ENCODE measurements at regions not wholly inside any gene's neighbourhood (a gene's known extent, or its start where the extent isn't known, plus 50 kb on each side); places are given as distances from the start of the nearest gene placed in this dataset.

DNA sequence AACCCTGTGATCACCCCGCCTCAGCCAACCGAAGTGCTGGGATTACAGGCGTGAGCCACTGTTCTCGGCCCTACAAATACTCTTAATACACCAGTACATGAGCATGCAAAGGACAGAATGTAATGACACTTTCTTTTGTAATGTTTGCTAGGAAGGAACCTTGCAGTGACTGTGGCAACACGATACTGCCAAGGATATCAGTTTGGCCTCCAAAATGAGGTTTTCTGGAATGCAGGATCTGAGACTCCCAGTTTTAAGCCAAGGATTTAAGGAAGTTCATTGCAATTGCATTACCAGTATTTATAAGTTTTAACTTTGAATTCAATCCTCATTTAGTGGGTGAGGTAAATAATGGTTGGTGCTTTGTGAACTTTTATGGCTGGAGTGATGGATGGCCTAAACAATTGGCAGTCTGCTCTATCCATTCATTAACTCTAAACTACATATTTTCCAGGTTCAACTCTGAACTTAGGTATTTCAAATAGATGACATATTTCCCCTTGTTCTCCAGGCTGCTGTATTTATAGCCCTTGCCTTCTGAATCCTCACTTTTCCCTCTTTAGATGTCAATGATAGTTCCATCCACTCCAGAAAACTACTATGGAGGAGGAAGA lies 330.3 kb downstream of the C11orf87 start:
- no peak for DNase-seq

DNA sequence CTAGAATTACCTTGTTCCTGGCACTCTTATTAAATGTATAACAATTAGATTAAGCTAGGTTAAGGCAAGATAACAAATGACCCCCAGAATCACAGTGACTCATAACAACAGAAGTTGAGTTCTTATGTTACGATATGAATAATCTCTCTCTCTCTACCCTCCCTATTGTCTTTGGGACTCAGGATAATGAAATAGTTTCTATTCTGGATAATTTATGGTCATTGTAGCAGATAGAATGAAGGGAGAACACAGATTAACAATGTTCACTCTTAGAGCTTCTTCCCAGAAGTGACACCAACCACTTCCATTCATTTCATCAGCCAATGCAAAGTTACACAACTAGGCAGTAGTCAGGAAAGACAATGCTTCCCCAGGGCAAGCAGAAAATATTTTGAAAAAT lies 334.5 kb downstream of the C11orf87 start:
- no peak for DNase-seq

DNA sequence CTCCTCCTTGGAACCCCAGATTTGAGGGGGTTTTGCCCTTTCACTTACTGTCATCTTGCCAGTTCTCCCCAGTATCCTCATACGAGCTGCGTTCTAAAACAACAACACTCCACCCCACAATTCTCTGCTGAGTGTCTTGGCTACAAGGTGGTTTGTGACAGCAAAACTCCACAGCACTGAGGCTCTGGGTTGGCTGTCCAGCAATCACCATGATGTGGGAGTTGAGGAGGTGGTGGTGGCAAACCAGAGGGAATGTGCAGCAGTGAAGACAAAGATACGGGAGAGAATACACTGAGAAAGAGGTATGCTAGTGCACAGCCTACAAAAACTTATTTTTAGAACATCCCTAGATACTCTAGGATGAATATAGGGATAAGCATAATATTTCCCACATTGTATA lies 335.0 kb downstream of the C11orf87 start:
- DNase-seq: no peak

DNA sequence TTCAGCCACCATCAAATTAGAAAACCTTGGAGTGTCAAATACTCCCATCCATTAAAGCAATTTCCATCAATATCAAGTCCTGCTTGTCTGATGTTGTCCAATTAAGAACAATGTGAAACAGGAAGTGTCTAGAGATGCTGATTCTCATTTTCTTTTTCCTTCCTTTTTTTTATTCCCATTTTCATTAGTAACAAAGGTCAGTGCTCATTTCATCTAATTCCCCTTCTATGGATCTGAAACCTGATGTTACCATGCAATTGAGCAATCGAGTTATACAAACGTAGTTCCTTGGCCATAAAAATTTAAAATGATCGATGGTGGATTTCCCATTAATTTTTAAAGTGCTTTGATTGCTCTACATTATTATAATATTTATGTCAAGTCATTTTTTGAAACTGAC lies 330.6 kb upstream of the ZC3H12C start:
- DNase-seq: no peak

DNA sequence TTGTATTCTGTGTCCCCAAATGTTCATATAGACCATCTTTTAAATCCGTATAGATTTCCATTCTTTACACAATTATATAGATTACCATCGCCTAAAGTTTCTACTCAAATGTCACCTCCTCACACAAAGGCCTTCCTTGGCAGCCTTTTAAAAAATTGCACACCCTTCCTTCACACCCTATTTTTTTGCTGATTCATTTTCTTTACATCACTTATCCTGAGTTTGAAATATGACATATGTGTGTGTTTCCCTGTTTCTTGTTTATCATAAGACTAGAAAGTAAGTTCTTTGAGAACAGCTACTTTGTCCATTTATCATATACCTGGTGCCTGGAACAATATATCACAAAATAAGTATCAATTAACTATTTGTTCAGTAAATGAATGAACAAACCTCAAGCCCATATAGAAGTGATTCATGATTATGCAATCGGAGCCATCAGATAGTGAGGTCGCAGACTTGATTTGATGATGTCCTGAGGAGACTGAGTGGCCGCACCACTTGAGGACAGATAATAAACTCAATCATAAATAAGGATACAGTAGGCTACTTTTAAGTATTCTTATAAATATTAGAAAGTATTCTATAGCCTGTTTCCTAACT lies 327.4 kb upstream of the ZC3H12C start:
- DNase-seq: no peak

DNA sequence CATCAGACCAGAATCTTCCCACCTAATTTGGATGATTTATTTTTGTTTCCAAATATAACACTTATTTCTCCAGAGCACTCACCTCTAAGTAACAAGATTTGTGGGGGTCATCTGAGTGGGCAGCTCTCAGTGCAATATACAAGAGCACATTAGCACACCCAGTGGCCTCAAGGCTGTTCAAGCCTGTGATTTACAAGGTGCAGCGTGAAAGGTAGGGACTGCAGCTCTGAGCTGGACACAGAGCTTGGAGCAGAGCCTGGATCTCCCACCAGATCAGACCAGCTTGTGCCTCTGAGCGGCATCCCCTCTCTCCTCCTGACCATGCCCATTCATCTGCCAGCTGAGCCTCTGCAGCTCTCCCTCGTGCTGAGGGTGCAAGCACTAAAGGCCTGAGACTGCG lies 323.3 kb upstream of the ZC3H12C start:
- DNase-seq: no peak

DNA sequence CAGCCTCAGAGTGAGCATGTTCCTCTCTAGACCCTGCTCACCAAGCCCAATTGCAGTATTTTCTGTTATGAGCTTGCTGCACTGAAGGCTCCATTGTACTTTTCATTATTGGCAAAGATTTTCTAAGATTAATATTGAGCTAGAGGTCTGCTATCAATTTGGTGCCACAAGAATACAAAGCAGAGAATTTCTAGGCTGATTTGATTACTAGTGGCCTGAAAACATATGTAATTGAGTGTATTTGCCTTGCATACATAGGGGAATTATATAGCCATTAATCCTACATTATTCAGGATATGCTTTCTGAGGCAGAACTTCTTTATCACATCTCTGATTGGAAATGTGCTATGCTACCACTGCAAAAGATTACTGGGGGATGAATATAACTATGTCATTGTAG lies 322.9 kb upstream of the ZC3H12C start:
- no peak for DNase-seq

DNA sequence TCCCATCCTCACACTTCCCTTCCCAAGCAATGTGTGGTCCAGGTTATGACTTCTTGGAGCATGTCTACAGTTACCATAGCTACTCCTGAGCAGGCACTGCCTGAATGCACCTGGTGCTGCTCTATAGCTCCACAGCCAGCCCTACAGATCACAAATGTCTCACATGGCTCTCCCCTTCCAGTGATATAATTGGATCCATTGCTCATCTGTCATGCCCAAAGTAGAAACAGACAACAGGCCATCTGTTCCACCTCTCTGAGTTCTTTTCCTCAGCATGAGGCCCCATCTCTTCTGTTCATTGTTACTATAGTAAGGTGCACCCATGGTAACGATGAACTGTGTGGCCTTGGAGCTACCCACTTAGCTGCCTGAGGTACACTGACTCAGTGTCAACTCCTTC lies 320.3 kb upstream of the ZC3H12C start:
- DNase-seq: no peak

DNA sequence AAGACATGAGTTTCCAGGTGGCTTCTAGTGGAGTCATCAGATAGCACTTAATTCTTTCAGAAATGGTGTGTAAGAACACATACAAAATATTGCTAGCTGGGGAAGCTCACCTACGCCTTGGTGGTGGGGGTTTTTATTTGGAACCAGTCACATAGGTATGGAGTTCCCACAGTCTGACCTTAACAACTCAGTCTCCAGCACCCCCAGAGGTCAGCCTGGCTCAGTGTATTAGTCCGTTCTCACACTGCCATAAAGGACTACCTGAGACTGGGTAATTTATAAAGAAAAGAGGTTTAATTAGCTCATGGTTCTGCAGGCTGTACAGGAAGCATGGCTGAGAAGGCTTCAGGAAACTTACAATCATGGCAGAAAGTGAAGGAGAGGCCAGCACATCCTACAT lies 317.5 kb upstream of the ZC3H12C start:
- DNase-seq: no peak

DNA sequence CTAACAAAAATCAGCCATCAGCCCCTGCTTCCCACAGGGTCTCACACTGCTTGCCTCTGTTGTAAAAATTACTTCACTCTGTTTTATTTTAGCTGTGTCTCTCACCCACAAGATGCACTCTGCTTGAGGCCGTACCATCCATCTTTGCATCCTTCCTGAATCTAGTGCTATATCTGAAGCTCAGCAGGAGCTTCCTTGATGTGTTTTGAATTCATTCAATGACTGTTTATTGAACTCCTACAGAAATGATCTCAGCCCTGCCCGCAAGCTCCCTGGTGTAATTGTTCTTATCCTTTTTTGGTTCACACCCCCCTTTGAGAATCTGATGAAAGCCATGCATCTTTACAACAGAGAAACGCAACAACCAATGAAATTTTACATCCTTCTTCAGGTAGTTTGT lies 310.2 kb upstream of the ZC3H12C start:
- no peak for DNase-seq

DNA sequence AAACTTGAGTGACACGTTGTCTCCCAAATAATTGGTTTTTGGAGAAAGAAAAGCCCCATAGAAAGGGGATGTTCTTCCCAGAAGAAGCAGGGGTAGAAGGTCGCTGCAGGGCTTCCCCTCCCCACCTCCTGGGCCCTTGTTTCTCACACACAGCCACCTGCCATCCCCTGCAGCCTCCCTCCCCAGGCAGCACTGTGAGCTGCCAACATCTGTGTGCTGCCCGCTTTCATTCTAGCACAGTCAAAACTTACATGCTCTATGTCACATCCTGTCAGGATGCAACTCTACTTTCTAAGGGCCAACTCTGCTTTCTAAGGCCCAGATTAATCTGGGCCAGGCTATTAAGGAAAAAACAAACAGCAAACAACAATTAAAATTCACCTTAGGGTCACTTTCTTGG lies 309.4 kb upstream of the ZC3H12C start:
- DNase-seq: no peak

DNA sequence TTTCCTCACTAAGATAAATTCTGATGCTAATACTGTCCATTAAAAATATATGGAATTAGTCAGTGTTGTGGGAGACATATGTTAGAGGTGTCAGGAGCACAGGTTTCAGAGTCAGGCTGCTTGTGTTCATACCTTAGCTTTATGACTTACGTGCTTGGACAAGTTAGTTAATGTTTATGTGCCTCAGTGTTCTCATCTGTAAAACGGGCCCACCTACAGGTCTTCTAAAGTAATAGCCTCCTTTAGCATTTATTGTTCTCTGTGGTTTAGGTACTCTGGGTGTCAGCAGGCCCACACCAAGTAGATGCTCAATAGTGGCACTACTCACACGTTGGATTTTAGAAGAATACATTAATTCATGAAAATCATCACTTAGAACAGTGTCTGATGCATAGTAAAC lies 308.7 kb upstream of the ZC3H12C start:
- no peak for DNase-seq

DNA sequence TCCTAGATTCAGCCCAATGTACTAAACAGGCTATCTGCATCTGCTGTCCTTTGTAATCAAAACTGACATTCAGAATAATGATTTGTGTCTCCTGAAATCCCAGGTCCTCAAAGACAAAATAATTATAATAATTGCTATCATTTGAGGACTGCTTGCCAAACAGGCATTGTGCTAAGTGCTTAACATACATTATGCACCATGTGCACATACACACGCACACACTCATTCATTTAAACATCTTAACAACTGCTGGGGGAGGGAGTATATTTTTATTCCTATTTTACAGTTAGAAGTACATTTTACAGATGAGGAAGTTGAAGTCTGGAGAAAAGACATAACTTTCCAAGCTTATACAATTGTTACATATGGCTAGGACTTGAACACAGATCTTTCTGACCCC lies 308.0 kb upstream of the ZC3H12C start:
- no peak for DNase-seq

DNA sequence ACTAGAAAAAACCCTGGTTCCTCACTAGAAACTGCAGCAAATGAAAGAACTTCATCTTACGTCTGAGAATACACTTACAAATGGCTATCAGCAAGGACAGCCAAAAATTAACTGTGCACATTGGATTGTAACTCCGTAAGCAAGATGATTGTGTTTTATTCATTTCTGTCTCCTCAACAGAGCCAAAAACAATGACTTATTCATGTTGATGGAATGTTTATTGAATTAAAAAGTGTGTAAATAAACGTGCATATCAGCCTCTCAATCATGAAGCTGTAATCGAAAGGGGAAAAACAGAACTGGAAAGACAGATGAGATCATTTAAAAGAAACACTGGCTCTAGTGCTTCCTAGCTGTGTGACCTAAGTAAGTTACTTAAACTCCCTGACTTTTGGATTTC lies 307.5 kb upstream of the ZC3H12C start:
- DNase-seq: no peak

DNA sequence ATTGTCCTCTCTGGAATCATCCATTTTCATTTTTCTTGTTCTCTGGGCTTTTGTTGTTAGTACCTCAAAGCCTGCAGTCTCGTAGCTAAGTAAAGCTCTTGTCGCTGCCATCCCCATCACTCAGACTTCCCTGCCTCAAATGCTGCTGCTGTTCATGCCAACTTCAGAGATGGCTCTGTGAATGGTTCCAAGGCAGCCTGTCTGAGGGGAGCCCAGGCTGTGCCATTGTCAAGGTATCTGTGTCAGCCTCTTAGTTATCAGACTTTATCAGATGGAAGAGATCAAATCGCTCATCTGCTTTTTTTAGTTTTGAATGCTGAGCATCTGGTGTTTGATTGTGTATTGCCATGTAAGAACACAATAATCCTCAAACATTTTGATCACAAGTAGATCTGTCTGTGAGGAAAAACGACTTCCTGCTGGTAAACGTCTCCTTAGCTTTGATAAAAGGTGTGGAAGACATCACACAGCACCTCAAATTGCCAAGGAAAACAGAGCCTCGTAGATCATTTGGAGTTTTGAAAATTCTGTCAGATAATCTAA lies 304.2 kb upstream of the ZC3H12C start:
- DNase-seq: no peak

DNA sequence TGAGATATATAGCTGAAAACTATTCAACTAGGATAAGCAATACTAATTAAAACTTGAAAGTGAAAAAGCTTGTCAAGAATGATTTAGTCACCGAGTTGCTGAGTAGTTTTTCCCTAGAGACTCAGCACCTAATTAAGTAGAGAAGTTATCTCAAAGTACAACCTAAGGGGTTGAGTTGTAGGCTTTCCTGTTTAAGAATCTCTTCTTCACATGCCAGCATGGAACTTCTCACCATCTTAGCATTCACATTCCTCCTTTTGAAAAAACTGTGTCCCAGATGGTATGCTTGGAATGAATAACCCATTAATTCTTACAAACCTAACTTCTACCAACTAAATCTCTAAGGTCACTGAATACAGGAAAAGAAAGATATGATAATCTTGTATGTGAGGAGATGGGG lies 303.3 kb upstream of the ZC3H12C start:
- no peak for DNase-seq

DNA sequence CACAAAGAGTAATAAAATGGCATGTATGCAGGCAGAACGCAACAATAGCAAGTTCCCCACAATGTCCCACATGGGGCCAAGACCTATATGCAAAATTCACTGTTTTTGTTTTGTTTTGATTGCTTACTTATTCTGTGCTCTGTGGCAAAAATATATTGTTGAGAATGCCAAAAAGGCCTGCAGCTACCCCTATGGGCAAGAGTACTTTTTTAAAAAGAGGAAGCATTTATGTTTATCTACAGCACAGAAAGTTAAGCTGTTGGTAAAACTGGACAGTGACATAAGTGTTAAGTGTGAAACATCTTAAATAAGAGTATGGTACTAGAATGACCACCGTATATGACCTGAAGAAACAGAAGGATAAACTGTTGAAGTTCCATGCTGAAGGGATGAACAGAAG lies 301.9 kb upstream of the ZC3H12C start:
- DNase-seq: no peak

DNA sequence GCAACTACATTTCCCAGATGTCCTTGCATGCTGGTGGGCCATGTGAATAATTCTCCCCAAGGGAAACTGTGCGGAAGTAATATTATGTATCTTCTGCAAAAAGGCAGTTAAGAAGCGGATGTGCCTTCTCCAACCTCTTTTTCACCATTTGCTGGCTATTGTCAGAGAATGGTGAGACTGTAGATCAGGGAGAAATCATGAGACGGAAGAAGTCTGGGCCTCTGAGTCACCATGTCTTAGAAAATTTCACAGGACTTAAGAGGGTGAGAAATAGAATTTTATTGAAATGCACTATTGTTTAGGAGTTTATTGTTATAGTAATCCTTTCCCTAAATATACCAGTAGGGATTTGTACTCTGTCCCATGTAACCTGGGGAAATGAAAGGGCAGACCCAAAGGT lies 298.7 kb upstream of the ZC3H12C start:
- DNase-seq: no peak

DNA sequence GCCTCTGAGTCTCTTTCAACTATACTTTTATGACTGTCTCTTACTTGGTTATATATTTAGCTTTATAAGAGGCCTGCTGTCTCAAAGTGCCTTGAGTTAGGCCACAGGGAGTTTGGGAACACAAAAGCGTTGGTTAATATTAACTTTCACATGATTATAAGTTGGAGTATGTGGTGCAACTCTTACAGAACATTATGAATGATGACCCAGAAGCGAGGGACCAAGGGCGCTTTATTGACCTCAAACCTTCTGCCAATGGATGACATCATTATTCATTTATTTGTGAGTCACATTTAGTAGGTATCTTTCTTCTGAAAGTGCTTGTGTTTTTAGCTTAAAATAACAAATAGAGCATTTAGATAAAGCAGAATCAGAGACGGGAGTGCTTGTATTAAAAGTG lies 298.0 kb upstream of the ZC3H12C start:
- DNase-seq: no peak

DNA sequence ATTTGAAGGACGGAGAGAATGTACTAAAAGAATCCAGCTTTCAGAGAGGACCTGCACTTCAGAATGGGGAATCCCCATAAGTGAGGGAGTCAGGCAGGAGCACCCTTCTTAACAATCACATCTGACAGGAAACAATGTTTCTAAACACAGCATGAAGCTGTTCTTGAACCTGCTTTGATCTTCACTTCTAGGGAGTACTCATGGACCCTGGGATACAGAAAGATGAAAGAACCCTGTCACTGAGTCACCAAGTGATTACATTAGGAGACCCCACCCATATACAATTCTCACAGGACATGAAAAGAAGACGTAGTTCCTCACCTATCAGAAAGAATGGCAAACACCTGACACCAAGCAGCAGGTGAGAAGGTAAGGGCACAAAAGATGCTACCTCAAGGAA lies 296.9 kb upstream of the ZC3H12C start:
- DNase-seq: no peak

DNA sequence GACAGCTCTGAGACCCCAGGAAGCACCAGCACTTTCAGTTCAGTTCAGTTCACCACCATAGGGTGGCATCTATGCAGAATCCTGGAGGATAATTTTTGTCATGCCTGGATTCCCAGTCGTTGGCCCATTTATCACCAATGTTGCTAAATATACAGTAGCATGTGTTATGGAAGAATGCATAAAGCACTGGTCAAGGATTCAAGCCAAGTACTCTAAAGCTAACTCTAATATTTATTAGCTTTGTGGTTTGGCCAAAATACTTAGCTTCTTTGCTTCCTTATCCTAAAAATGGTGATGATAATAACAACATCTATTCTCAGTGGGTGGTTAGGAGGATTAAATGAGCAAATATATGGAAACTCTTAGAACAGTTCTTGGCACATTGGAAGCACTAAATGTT lies 294.7 kb upstream of the ZC3H12C start:
- DNase-seq: no peak

DNA sequence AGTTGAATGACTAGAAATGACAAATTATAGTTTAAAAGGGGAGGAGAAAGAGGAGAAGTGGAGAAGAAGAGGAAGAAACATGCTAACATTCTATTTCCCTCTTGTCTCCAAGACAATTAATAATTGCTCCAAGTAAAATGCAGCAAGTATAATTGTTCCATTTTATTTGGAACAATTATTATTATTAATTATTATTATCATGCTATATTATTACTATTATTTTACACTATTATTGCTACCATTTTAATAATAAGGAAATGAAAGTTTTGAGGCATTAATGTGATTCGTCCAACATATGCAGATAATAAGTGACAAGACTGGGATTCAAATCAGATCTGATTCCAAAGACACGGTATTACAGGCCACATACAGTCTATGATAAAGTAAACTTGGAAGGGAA lies 293.6 kb upstream of the ZC3H12C start:
- DNase-seq: no peak

DNA sequence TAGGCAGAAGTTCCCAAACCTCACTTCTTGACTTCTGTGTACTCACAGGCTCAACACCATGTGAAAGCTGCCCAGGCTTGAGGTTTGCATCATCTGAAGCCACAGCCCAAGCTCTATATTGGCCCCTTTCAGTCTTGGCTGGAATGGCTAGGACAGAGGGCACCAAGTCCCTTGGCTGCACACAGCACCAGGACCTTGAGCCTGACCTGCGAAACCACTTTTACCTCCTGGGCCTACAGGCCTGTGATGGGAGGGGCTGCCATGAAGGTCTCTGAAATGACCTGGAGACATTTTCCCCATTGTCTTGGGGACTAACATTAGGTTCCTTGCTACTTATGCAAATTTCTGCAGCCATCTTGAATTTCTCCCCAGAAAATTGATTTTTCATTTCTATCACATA lies 288.3 kb upstream of the ZC3H12C start:
- DNase-seq: no peak

DNA sequence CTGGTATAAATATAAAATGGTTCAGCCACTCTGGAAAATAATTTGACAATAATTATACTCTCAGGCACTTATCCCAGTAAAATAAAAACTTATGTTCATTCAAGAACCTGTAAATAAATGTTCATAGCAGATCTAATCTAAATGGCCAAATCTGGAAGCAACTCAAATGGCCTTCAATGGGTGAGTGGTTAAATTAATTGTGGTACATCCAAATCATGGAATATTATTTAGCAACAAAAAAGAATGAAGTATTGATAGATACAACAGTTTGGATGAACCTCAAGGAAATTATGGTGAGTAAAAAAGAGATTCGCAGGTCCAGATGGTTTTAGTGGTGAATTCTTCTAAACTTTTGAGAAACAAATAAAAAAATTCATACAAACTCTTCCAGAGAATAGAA lies 287.0 kb upstream of the ZC3H12C start:
- no peak for DNase-seq

DNA sequence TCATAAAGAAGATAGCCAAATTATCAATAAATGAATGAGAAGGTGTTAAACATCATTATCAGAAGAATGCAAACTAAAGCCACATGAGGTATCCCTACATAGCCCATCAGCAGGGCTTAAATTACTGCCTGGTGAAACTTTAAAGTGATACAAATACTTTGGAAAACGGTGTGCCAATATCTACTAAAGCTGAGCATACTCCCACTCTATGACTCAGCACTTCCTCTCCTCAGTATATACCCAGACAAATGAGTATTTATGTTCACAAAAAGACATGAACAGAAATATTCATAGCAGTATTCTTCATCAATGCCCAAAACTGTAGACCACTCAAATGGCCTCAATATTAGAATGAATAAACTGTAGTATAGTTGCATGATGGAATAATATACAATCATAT lies 284.6 kb upstream of the ZC3H12C start:
- DNase-seq: no peak

Measured in right forelimb (tissue), 1 donor.